Effector memory CD4-positive, alpha-beta T cell (primary cell): ENCODE measurements at regions not wholly inside any gene's neighbourhood (a gene's known extent, or its start where the extent isn't known, plus 50 kb on each side); places are given as distances from the start of the nearest gene placed in this dataset.
"Not testable (repeated sequence)": the region's sequence is repeated elsewhere in the genome, so short reads cannot be mapped to it uniquely, and the experiment has no call there.

ENCODE experiments used
- DNase-seq, 3 donors: peaks; one replicate each; pipeline ENCODE4 v3.0.0-alpha.2; 2020
- H3K27ac ChIP-seq: 2 replicates; pipeline ENCODE4 v1.7.0; 2013; ENCODE audit warnings: mild to moderate bottlenecking, low read length, moderate library complexity; ENCODE audit not compliant: insufficient read depth, poor library complexity, severe bottlenecking
- H3K27me3 ChIP-seq: replicated peaks from 2 replicates; pipeline ENCODE4 v1.7.0; 2013; ENCODE audit warnings: mild to moderate bottlenecking, low read length; ENCODE audit not compliant: insufficient read depth, control insufficient read depth, poor library complexity, severe bottlenecking
- H3K36me3 ChIP-seq: 2 replicates; pipeline ENCODE4 v1.7.0; 2013; ENCODE audit warnings: mild to moderate bottlenecking, low read length, moderate library complexity; ENCODE audit not compliant: control insufficient read depth, insufficient read depth
- H3K4me1 ChIP-seq: 2 replicates; pipeline ENCODE4 v1.7.0; 2013; ENCODE audit warnings: low read length, mild to moderate bottlenecking; ENCODE audit not compliant: control insufficient read depth, insufficient read depth, poor library complexity, severe bottlenecking
- H3K4me3 ChIP-seq: 2 replicates; pipeline ENCODE4 v1.7.0; 2013; ENCODE audit warnings: low read length, low read depth, mild to moderate bottlenecking; ENCODE audit not compliant: insufficient read depth, poor library complexity, severe bottlenecking
- H3K9me3 ChIP-seq: 2 replicates; pipeline ENCODE4 v1.7.0; 2013; ENCODE audit warnings: mild to moderate bottlenecking, low read length, moderate library complexity; ENCODE audit not compliant: control insufficient read depth

GRCh38 chrX:81957900-81958545 lies 756.1 kb downstream of the SH3BGRL start:
- H3K27ac ChIP-seq, result no peak overlapping the region
- DNase-seq, result no peak
- H3K36me3 ChIP-seq, result no peaks in the 10 kb centered on the region
- no peaks in the 10 kb centered on the region for H3K9me3 ChIP-seq
- H3K4me1 ChIP-seq, result no peaks in the 10 kb centered on the region
- H3K4me3 ChIP-seq, result no peak overlapping the region
- H3K27me3 ChIP-seq, result no peaks in the 10 kb centered on the region

GRCh38 chrX:81959964-81960363 lies 758.1 kb downstream of the SH3BGRL start:
- Histone ChIP-seq H3K4me1 (no peaks in the 10 kb centered on the region), H3K27ac (no peak overlapping the region), H3K27me3 (no peaks in the 10 kb centered on the region), H3K9me3 (no peaks in the 10 kb centered on the region), H3K4me3 (no peak overlapping the region), H3K36me3 (no peaks in the 10 kb centered on the region)
- no peak for DNase-seq

GRCh38 chrX:81974413-81974812 lies 772.5 kb downstream of the SH3BGRL start:
- not testable (repeated sequence) for H3K9me3 ChIP-seq, DNase-seq, H3K27me3 ChIP-seq, H3K4me3 ChIP-seq, H3K36me3 ChIP-seq, H3K4me1 ChIP-seq, H3K27ac ChIP-seq

GRCh38 chrX:81979806-81980515 lies 778.1 kb downstream of the SH3BGRL start:
- Histone ChIP-seq H3K9me3 (no peaks in the 10 kb centered on the region), H3K27me3 (no peaks in the 10 kb centered on the region), H3K4me1 (no peaks in the 10 kb centered on the region), H3K4me3 (no peak overlapping the region), H3K36me3 (no peaks in the 10 kb centered on the region), H3K27ac (no peak overlapping the region)
- DNase-seq, result no peak

- H3K4me1 ChIP-seq, H3K4me3 ChIP-seq, DNase-seq, H3K9me3 ChIP-seq, H3K36me3 ChIP-seq, H3K27me3 ChIP-seq, H3K27ac ChIP-seq: not testable (repeated sequence)
Observed at GRCh38 chrX:81987217-81987616, 785.3 kb downstream of the SH3BGRL start.

GRCh38 chrX:81996166-81996565 lies 794.3 kb downstream of the SH3BGRL start:
- no peaks in the 10 kb centered on the region for H3K9me3 ChIP-seq
- H3K4me1 ChIP-seq, result no peaks in the 10 kb centered on the region
- H3K27me3 ChIP-seq, result no peaks in the 10 kb centered on the region
- H3K36me3 ChIP-seq, result no peaks in the 10 kb centered on the region
- no peak overlapping the region for H3K27ac ChIP-seq
- no peak for DNase-seq
- no peak overlapping the region for H3K4me3 ChIP-seq

- no peak overlapping the region for H3K27ac ChIP-seq
- H3K27me3 ChIP-seq, result no peaks in the 10 kb centered on the region
- H3K36me3 ChIP-seq, result no peaks in the 10 kb centered on the region
- H3K4me1 ChIP-seq, result no peaks in the 10 kb centered on the region
- H3K9me3 ChIP-seq, result no peaks in the 10 kb centered on the region
- no peak overlapping the region for H3K4me3 ChIP-seq
- DNase-seq, result no peak
Observed at GRCh38 chrX:82029571-82030218, 827.8 kb downstream of the SH3BGRL start.

GRCh38 chrX:82031250-82031649 lies 829.3 kb downstream of the SH3BGRL start:
- DNase-seq, result no peak
- H3K27ac ChIP-seq, result no peak overlapping the region
- H3K9me3 ChIP-seq, result no peaks in the 10 kb centered on the region
- no peaks in the 10 kb centered on the region for H3K36me3 ChIP-seq
- H3K4me3 ChIP-seq, result no peak overlapping the region
- H3K4me1 ChIP-seq, result no peaks in the 10 kb centered on the region
- H3K27me3 ChIP-seq, result no peaks in the 10 kb centered on the region

GRCh38 chrX:82038793-82039192 lies 836.9 kb downstream of the SH3BGRL start:
- Histone ChIP-seq H3K36me3 (no peaks in the 10 kb centered on the region), H3K9me3 (no peaks in the 10 kb centered on the region), H3K4me3 (no peak overlapping the region), H3K27me3 (no peaks in the 10 kb centered on the region), H3K4me1 (no peaks in the 10 kb centered on the region), H3K27ac (no peak overlapping the region)
- no peak for DNase-seq

GRCh38 chrX:82041034-82041433 lies 839.1 kb downstream of the SH3BGRL start:
- Histone ChIP-seq H3K4me1 (no peaks in the 10 kb centered on the region), H3K36me3 (no peaks in the 10 kb centered on the region), H3K27me3 (no peaks in the 10 kb centered on the region), H3K27ac (no peak overlapping the region), H3K9me3 (no peaks in the 10 kb centered on the region), H3K4me3 (no peak overlapping the region)
- DNase-seq, result no peak
